HT-29 (cell line): ENCODE measurements at regions not wholly inside any gene's neighbourhood (a gene's known extent, or its start where the extent isn't known, plus 50 kb on each side); places are given as distances from the start of the nearest gene placed in this dataset.

Experiments
- DNase-seq: peaks from one replicate; pipeline ENCODE4 v3.0.0-alpha.2; 2015; ENCODE audit warnings: low spot score

- no peak for DNase-seq
These were observed 203.8 kb downstream of the AUH start for GRCh38 chr9:91157883-91158282.

GRCh38 chr9:91158286-91158685 is 203.4 kb downstream of the AUH start:
- no peak for DNase-seq

GRCh38 chr9:91158946-91159345 is 202.8 kb downstream of the AUH start:
- no peak for DNase-seq

- DNase-seq: peak; percentile 7
These were observed 202.0 kb downstream of the AUH start for GRCh38 chr9:91159664-91160121.

- DNase-seq: no peak
These were observed 201.5 kb downstream of the AUH start for GRCh38 chr9:91160181-91160580.

GRCh38 chr9:91160599-91161464 is 200.9 kb downstream of the AUH start:
- DNase-seq: no peak

- DNase-seq: no peak
These were observed 200.0 kb downstream of the AUH start for GRCh38 chr9:91161465-91162300.

- DNase-seq: no peak
These were observed 199.4 kb downstream of the AUH start for GRCh38 chr9:91162311-91162710.

GRCh38 chr9:91162784-91163443 is 198.8 kb downstream of the AUH start:
- DNase-seq: peak; percentile 11

- DNase-seq: no peak
These were observed 198.3 kb downstream of the AUH start for GRCh38 chr9:91163444-91163772.

- DNase-seq: no peak
These were observed 197.8 kb downstream of the AUH start for GRCh38 chr9:91163773-91164471.
